H9 (cell line): ENCODE measurements at regions not wholly inside any gene's neighbourhood (a gene's known extent, or its start where the extent isn't known, plus 50 kb on each side); places are given as distances from the start of the nearest gene placed in this dataset.

Experiments
- DNase-seq: peaks from one replicate; pipeline ENCODE4 v3.0.0-alpha.2; 2017
- H2AFZ ChIP-seq: one replicate; pipeline ENCODE4 v1.6.1; 2013; ENCODE audit warnings: mild to moderate bottlenecking, low read length, control low read depth, moderate library complexity
- H2AK5ac ChIP-seq: 2 replicates; pipeline ENCODE4 v1.6.1; 2013; ENCODE audit warnings: low read length, control low read depth, mixed read lengths; ENCODE audit not compliant: insufficient read length
- H2BK120ac ChIP-seq: one replicate; pipeline ENCODE4 v1.6.1; 2013; ENCODE audit warnings: low read depth, mild to moderate bottlenecking, low read length, control low read depth, inconsistent platforms; ENCODE audit not compliant: poor library complexity, severe bottlenecking
- H2BK12ac ChIP-seq: 2 replicates; pipeline ENCODE4 v1.6.1; 2013; ENCODE audit warnings: low read length, control low read depth, mixed read lengths, low read depth; ENCODE audit not compliant: insufficient read length
- H2BK15ac ChIP-seq: 2 replicates; pipeline ENCODE4 v1.6.1; 2013; ENCODE audit warnings: low read depth, low read length, control low read depth
- H2BK20ac ChIP-seq: one replicate; pipeline ENCODE4 v1.6.1; 2013; ENCODE audit warnings: low read depth, mild to moderate bottlenecking, low read length, control low read depth, inconsistent platforms; ENCODE audit not compliant: poor library complexity, severe bottlenecking
- H2BK5ac ChIP-seq: 2 replicates; pipeline ENCODE4 v1.6.1; 2013; ENCODE audit warnings: low read length, control low read depth, mixed read lengths; ENCODE audit not compliant: insufficient read length
- H3K14ac ChIP-seq: 2 replicates; pipeline ENCODE4 v1.6.1; 2013; ENCODE audit warnings: low read length, control low read depth; ENCODE audit not compliant: insufficient read depth
- H3K18ac ChIP-seq: 2 replicates; pipeline ENCODE4 v1.6.1; 2013; ENCODE audit warnings: low read depth, mild to moderate bottlenecking, mixed read lengths, low read length, control low read depth; ENCODE audit not compliant: insufficient read length
- H3K23ac ChIP-seq: 2 replicates; pipeline ENCODE4 v1.6.1; 2013; ENCODE audit warnings: low read length, control low read depth, mixed read lengths, low read depth; ENCODE audit not compliant: insufficient read length
- H3K23me2 ChIP-seq: 2 replicates; pipeline ENCODE4 v1.6.1; 2013; ENCODE audit warnings: low read depth, mild to moderate bottlenecking, mixed read lengths, low read length, control low read depth; ENCODE audit not compliant: insufficient read length, poor library complexity, severe bottlenecking
- H3K27ac ChIP-seq: 2 replicates; pipeline ENCODE4 v1.5.1; 2013; ENCODE audit warnings: low read length, control low read depth, mixed read lengths, low read depth; ENCODE audit not compliant: insufficient read length
- H3K27me3 ChIP-seq: 2 replicates; pipeline ENCODE4 v1.6.1; 2013; ENCODE audit warnings: low read length, control low read depth, inconsistent platforms; ENCODE audit not compliant: insufficient read depth
- H3K4ac ChIP-seq: 2 replicates; pipeline ENCODE4 v1.6.1; 2013; ENCODE audit warnings: low read depth, mild to moderate bottlenecking, control low read depth, inconsistent platforms, low read length, moderate library complexity
- H3K4me1 ChIP-seq: 2 replicates; pipeline ENCODE4 v1.6.1; 2013; ENCODE audit warnings: low read length, control low read depth, inconsistent platforms; ENCODE audit not compliant: insufficient read depth
- H3K4me2 ChIP-seq: 2 replicates; pipeline ENCODE4 v1.6.1; 2013; ENCODE audit warnings: low read length, control low read depth, mixed read lengths; ENCODE audit not compliant: insufficient read length, insufficient read depth
- H3K56ac ChIP-seq: 2 replicates; pipeline ENCODE4 v1.6.1; 2013; ENCODE audit warnings: low read depth, mild to moderate bottlenecking, mixed read lengths, low read length, control low read depth; ENCODE audit not compliant: insufficient read length
- H3K79me1 ChIP-seq: 2 replicates; pipeline ENCODE4 v1.6.1; 2013; ENCODE audit warnings: low read depth, mild to moderate bottlenecking, moderate library complexity, low read length, control low read depth, inconsistent platforms; ENCODE audit not compliant: insufficient read depth, poor library complexity, severe bottlenecking
- H3K79me2 ChIP-seq: 2 replicates; pipeline ENCODE4 v1.6.1; 2013; ENCODE audit warnings: low read length, control low read depth, inconsistent platforms; ENCODE audit not compliant: insufficient read depth
- H3K9ac ChIP-seq: 2 replicates; pipeline ENCODE4 v1.6.1; 2013; ENCODE audit warnings: low read length, control low read depth, mixed read lengths; ENCODE audit not compliant: insufficient read length; ENCODE audit errors: extremely low read depth
- H3K9me3 ChIP-seq: one replicate; pipeline ENCODE4 v1.6.1; 2013; ENCODE audit warnings: low read depth, low read length, inconsistent platforms; ENCODE audit not compliant: control insufficient read depth
- H3T11ph ChIP-seq: one replicate; pipeline ENCODE4 v1.6.1; 2013; ENCODE audit warnings: mild to moderate bottlenecking, low read length, control low read depth, inconsistent platforms
- H4K20me1 ChIP-seq: one replicate; pipeline ENCODE4 v1.6.1; 2013; ENCODE audit not compliant: control insufficient read depth, insufficient read length, insufficient read depth
- H4K5ac ChIP-seq: 2 replicates; pipeline ENCODE4 v1.6.1; 2013; ENCODE audit warnings: low read depth, mild to moderate bottlenecking, mixed read lengths, low read length, control low read depth; ENCODE audit not compliant: insufficient read length
- H4K8ac ChIP-seq: replicated peaks from 2 replicates; pipeline ENCODE4 v1.6.1; 2013; ENCODE audit warnings: low read length, control low read depth, mixed read lengths, low read depth; ENCODE audit not compliant: insufficient read length
- H4K91ac ChIP-seq: 2 replicates; pipeline ENCODE4 v1.6.1; 2013; ENCODE audit warnings: low read depth, mild to moderate bottlenecking, moderate library complexity, mixed read lengths, low read length, control low read depth; ENCODE audit not compliant: insufficient read length
- H3K27ac Mint-ChIP-seq, 3 experiments: 2 replicates in 2 of 3; 3 replicates in 1 of 3; pipeline ENCODE4 v1.8.0; 2020 to 2021; ENCODE audit warnings: mixed read lengths in 3 of 3, mild to moderate bottlenecking in 1 of 3, moderate library complexity in 1 of 3
- H3K27me3 Mint-ChIP-seq: 2 replicates; pipeline ENCODE4 v1.8.0; 2021; ENCODE audit warnings: low read depth, mild to moderate bottlenecking, moderate library complexity, mixed read lengths
- H3K36me3 Mint-ChIP-seq, 3 experiments: 2 replicates in 2 of 3; 3 replicates in 1 of 3; pipeline ENCODE4 v1.8.0; 2020 to 2021; ENCODE audit warnings: low read depth in 3 of 3, mixed read lengths in 3 of 3; ENCODE audit not compliant: insufficient read depth in 1 of 3
- H3K4me1 Mint-ChIP-seq, 2 experiments: 2 replicates each; pipeline ENCODE4 v1.8.0; 2020; ENCODE audit warnings: mixed read lengths in 2 of 2
- H3K4me3 Mint-ChIP-seq, 2 experiments: 2 replicates in 1 of 2; 3 replicates in 1 of 2; pipeline ENCODE4 v1.8.0; 2020 to 2021; ENCODE audit warnings: mild to moderate bottlenecking in 2 of 2, mixed read lengths in 2 of 2, moderate library complexity in 1 of 2
- H3K9me3 Mint-ChIP-seq, 2 experiments: 2 replicates in 1 of 2; 3 replicates in 1 of 2; pipeline ENCODE4 v1.8.0; 2020; ENCODE audit warnings: mild to moderate bottlenecking in 2 of 2, mixed read lengths in 2 of 2, moderate library complexity in 1 of 2
- TF ChIP-seq, protein P1 (sequence below): fragments of 200-600 bp; sonication (generic); conservative IDR thresholded peaks from 3 replicates; pipeline ENCODE4 v1.8.0; 2021; ENCODE audit warnings: antibody characterized with exemption, mild to moderate bottlenecking

- Mint-ChIP-seq H3K4me1 (no peaks in the 10 kb centered on the region), H3K36me3 (no peaks in the 10 kb centered on the region), H3K27me3 (no peaks in the 10 kb centered on the region), H3K9me3 (no peaks in the 10 kb centered on the region; a peak in 1 of 5 replicates), H3K4me3 (no peak overlapping the region), H3K27ac (no peak overlapping the region; a peak in 1 of 7 replicates)
- Histone ChIP-seq H3K14ac (no peak overlapping the region), H2AK5ac (no peak overlapping the region), H4K20me1 (no peaks in the 10 kb centered on the region), H3K79me1 (no peaks in the 10 kb centered on the region), H3K4me1 (no peaks in the 10 kb centered on the region), H3K4me2 (no peak overlapping the region), H4K5ac (no peak overlapping the region), H2BK15ac (no peak overlapping the region), H3K79me2 (no peaks in the 10 kb centered on the region), H3K4ac (no peak overlapping the region), H4K91ac (no peak overlapping the region), H2AFZ (no peak overlapping the region), H4K8ac (no peak overlapping the region), H2BK12ac (no peak overlapping the region), H2BK20ac (no peak overlapping the region), H3K27ac (no peak overlapping the region), H2BK5ac (no peak overlapping the region), H3K23me2 (no peaks in the 10 kb centered on the region), H3K23ac (no peak overlapping the region), H3K18ac (no peak overlapping the region), H2BK120ac (no peak overlapping the region), H3K56ac (no peak overlapping the region), H3K9me3 (no peaks in the 10 kb centered on the region), H3K9ac (no peak overlapping the region), H3K27me3 (no peaks in the 10 kb centered on the region), H3T11ph (no peak overlapping the region)
- TF ChIP-seq, protein P1, sequence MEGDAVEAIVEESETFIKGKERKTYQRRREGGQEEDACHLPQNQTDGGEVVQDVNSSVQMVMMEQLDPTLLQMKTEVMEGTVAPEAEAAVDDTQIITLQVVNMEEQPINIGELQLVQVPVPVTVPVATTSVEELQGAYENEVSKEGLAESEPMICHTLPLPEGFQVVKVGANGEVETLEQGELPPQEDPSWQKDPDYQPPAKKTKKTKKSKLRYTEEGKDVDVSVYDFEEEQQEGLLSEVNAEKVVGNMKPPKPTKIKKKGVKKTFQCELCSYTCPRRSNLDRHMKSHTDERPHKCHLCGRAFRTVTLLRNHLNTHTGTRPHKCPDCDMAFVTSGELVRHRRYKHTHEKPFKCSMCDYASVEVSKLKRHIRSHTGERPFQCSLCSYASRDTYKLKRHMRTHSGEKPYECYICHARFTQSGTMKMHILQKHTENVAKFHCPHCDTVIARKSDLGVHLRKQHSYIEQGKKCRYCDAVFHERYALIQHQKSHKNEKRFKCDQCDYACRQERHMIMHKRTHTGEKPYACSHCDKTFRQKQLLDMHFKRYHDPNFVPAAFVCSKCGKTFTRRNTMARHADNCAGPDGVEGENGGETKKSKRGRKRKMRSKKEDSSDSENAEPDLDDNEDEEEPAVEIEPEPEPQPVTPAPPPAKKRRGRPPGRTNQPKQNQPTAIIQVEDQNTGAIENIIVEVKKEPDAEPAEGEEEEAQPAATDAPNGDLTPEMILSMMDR, result no peak
- DNase-seq, result no peak
Observed at GRCh38 chr10:65838811-65839210, 1087.0 kb upstream of the LRRTM3 start.
